GM18867 (cell line): ENCODE measurements at regions not wholly inside any gene's neighbourhood (a gene's known extent, or its start where the extent isn't known, plus 50 kb on each side); places are given as distances from the start of the nearest gene placed in this dataset.
"Not testable (repeated sequence)": the region's sequence is repeated elsewhere in the genome, so short reads cannot be mapped to it uniquely, and the experiment has no call there.

Source experiments
- ATAC-seq: cut with Tn5 transposase; IDR thresholded peaks from one replicate; pipeline ENCODE4 v1.9.1; 2021; ENCODE audit warnings: mild to moderate bottlenecking, moderate library complexity; ENCODE audit not compliant: unreplicated experiment

DNA sequence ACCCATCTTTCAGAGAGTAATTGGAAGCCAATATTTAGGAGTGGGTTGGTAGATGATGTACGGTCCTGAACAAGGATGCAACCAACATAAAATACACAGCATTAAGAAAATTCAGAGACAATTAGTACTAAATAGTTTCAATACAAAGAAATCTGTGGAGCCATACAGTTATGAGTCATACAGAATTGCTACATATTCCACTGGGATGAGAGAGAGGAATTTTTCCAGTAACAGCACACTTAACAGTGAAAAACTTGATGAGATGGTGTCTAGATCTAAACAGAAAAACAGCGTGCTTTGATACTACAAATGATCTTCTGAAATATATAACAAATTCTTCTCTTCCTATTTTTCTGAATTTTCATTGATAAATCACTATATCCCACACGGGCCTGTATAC lies 1999.3 kb upstream of the CDH9 start:
- no peak for ATAC-seq

DNA sequence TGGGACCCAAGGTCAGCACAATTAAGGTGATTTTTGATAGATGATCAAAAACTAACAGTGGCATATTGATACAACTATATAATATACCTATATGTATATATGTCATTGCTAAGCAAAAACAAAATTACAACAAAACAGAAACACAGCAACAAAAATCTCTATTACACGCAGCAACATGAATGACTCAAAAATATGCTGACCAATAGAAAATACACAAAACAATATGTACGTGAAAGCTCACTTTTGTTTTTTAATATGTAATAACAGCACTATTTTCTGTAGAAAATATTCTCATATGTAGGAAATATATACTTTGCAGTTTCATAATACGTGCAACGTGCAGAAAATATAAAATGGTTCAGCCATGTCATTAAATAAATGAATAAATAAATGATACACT lies 1985.7 kb upstream of the CDH9 start:
- ATAC-seq = no peak

DNA sequence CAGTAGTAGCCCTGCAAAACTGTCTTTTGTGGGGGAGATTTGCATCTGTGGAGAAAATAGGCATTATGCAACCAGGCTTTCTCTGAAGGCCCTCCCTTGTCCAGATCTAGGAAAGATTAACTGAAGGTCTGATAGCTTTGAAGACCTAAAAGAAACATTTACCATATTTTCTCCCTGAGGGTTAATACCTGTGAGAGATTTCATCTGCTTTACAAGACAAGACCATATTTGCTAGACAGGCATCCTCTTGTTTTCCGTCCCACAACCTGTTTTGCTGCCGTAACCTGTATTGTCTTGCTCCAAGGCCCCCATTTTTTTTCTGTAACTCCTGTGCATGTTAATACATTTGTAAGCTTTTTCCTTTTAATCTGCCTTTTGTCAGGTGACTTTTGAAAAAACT lies 1985.2 kb upstream of the CDH9 start:
- ATAC-seq = no peak

DNA sequence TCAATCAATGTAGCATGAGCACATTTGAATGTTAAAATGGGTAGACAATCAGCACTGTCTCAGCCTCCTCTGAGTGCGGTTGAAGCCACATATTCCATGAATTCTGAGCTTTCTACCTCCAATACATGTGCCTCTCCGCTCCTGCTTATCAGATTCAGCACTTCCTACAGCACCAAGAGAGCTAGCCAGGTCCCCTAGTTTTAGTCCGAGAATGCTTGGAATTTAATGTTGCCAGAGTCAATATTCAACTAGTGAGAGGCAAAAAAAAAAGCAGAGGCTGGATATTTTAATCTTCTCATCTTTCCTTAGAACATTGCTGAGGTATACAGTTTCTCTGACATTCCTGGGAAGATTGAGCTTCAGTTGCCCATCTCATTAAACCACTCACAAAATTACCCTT lies 1979.1 kb upstream of the CDH9 start:
- no peak for ATAC-seq

DNA sequence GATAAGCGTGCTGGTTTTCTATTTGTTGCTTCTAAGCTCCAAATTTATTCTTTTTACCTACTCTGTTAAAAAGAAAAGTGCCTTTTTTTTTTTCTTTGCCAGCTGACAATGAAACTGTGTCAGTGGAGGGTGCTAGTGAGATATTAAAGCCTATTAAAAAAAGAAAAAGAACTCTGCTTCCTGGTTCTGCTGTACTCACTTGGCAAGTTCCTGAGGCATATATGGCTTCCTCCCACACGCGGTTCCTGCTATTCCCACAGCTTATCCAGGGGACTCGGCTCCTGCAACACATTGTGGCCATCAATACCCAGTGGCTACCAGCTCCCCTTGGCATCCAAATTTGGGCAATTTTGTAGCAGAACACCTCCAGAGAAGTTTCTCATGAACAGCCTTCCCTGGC lies 1977.7 kb upstream of the CDH9 start:
- ATAC-seq = no peak

DNA sequence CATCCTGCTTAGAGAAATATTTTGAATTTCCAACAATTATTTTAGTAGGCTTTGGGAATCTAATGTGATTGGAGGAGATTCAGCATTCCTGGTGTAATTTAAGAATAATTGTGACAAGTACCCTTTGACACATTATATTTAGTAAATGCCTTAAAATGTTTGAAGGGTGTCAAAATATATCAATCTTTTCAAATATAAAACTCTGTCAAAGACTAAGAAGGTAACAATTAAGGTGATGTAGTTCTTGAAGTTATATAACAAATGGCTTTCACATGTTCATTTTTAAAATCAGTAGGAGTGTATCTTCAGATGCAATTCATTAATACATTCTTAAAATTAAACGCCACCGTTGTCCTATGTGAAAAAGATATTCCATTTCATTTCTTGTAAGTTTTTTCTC lies 1977.1 kb upstream of the CDH9 start:
- ATAC-seq = no peak

DNA sequence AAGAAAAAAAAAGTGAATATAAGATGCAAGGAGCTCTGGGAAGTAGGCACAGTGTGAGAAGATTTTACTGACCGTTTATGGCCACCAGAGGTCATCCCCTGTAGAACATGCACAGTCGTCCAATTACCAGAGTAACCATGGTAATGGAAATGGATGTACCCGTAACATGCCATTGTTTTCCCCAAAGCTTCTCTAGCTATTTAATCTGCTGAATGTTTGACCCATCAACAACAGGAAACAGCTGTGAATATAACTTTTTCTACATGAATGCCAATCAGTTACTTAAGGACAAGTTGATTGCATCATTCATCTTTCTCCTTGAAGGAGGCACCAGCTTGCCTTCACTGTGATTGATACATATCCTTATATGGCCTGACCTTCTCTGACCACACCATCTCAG lies 1967.0 kb upstream of the CDH9 start:
- ATAC-seq = no peak

DNA sequence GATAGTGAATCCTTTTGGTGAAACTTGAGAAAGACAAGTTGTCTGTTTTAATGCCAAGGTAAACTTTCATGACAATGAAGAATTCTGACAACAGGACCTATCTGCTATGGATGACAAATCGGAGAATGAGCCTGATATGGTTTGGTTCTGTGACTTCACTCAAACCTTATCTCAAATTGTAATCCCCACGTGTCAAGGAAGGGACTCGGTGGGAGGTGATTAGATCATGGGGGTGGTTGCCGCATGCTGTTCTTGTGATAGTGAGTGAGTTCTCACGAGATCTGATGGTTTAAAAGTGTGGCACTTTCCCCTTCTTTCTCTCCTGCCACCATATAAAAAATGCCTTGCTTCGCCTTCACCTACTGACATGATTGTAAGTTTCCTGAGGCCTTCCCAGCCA lies 1964.1 kb upstream of the CDH9 start:
- ATAC-seq = no peak

DNA sequence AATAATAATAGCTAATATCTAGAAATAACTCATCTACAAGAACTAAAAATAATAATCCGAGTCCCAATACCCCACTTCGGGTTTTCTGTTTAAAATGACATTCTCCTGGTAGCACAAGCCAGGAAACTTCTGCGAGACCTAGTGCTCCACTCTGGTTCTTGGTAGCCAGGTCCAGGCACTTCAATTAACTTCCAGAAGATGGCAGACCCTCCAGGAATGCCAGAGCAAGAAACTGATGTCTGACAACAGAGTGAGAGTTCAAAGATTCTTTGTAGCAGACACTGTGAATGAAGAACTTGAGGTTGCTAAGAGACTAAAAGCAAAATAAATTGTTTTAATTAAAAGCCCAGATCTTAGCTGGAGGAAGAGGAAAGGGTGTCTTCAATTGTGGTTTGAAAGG lies 1963.3 kb upstream of the CDH9 start:
- no peak for ATAC-seq

DNA sequence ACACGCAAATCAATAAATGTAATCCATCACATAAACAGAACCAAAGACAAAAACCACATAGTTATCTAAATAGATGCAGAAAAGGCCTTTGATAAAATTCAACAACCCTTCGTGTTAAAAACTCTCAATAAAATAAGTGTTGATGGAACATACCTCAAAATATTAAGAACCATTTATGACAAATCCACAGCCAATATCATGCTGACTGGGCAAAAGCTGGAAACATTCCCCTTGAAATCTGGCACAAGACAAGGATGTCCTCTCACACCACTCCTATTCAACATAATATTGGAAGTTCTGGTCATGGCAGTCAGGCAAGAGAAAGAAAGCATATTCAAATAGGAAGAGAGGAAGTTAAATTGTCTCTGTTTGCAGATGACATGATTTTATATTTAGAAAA lies 1946.3 kb upstream of the CDH9 start:
- ATAC-seq = no peak

DNA sequence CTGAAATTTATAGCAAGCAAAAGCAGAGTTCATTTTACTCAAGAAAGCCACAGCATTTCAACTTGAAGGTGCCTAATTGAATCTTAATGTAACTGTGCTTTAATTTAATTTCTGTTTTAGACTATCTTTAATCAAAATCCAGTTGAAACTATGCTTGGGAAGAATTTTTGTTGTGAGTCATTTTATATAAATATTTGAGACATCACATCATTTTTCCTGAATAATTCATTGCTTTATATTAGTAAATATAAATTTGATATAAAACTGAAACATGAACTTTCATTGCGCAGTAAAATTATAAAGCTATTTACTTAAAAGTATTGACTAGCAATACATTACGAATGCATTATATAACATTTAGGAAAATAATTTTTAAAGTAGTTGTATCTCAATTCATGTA lies 1937.1 kb upstream of the CDH9 start:
- no peak for ATAC-seq

DNA sequence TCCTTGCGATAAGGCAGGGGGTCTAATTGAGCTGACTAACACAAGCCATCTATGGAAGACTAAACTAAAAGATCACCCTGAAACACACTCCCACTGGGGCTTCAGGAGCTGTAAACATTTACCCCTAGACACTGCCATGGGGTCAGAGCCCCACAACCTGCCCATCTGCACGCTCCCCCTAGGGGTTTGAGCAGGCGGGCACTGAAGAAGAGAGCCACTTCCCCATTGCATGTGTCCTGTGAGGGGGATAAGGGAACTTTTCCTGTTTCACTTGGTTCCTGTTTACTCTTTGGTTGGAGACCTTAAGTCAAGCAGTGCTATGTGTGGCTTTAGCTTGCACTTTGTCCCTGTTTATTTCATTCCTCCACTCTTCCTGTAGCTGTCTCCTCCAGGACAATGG lies 1929.5 kb upstream of the CDH9 start:
- no peak for ATAC-seq

DNA sequence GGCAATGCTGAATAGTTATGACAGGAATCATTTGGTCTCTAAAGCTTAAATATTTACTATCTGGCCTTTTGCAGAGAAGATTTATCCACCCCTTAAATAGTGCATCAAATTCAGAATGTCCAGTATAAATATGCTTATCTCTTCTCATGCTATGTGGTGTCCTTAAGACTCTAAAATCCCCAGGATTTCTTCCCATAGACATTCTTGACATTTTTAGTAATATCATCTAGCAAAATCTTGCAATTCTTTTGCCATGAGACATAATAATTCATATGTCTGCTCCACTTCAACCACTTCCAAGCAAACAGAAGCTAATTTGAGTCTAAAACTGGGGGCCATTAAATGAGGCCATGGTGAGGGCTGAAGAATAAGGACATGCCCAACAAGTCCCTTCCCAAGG lies 1923.4 kb upstream of the CDH9 start:
- ATAC-seq = no peak

DNA sequence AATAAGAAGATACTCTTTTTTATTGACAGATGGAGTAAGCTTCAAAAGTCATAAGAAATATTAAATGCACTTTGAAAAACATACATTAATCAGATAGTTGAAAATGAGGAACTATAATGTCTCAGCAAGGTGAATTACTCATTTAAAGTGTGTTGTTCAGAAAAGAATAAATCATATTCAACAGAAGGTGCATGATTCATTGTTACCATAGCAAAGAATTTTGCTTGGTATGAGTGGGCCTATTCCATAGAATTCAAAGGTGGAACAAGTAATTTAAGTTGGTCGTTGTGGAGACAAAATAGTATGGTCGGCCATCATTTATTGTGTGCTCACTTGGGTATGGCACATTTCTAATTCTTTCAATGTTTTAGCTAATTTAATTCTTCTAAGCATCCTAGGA lies 1920.2 kb upstream of the CDH9 start:
- no peak for ATAC-seq

DNA sequence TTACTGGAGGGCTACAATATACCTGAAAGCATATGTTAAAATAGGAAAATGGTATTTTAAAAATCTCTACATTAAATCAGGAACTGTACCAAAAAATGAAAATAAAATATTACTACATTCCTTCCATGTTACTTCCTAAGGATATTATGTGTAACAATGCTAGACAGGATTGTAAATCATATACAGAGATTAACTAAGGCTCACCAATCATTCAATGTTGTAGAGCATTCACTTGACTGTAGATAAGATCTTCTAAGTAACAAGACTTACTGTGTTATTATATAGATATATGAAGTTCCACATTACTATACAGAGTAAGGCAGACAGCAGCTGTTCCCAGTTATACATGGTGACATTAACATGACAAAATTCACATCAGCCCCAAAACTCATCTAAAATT lies 1919.1 kb upstream of the CDH9 start:
- no peak for ATAC-seq

DNA sequence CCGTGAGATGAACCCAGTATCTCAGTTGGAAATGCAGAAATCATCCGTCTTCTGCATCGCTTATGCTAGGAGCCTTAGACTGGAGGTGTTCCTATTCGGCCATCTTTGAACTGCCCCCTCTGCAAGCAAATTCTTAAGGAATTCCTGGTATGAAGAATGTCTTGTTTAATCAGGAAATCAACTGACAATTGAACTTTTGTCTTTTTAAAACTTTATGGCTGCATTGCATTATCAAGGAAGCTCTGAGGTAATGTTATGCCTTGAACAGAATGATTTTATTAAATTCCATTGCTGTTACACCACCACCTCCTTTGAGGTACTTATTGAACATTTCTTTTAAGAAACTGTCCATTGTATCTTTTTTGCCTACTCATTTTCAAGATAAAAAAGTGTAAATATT lies 1915.7 kb upstream of the CDH9 start:
- no peak for ATAC-seq

DNA sequence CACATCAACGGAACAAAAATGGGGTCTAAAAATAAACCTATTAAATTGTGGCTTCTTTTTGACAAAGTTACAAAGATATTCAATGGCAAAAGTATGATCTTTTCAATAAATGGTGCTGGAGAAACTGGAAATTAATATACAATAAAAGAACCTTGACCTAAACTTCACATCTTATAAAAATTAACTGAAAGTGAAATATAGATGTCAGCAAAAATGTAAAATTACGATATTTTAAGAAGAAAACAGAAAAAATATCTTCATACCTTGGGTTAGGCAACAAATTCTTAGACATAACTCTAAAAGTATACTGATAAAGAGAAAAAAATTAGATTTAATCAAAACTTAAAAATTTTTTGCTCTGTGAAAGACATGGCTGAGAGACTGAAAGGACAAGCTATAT lies 1909.5 kb upstream of the CDH9 start:
- ATAC-seq = no peak

DNA sequence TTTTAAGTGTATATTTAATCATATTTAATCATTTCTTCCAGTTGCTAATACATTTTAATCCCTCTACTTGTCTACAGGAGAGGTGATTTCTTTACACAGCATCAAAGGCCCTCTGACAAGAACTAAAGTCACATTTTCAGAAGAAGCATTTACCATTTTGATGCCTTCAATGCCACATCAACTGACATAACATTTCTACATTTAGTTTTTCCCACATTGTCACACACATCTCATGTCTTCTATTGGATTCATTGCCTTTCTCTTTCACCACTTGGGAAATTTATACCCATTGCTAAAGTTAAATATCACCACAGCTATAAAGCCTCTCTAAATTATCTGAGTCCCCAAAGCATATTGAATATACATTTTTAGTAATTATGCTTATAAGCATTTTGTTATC lies 1907.5 kb upstream of the CDH9 start:
- ATAC-seq = no peak

DNA sequence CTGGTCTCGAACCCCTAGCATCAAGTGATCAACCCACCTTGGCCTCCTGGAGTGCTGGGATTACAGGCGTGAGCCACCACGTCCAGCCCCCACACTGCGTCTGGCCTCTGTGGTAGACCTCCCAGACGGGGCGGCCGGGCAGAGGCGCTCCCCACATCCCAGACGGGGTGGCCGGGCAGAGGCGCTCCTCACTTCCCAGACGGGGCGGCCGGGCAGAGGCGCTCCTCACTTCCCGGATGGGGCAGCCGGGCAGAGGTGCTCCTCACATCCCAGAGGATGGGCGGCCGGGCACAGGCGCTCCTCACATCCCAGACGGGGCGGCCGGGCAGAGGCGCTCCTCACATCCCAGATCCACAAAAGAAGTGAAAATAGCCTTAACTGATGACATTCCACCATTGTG lies 1891.0 kb upstream of the CDH9 start:
- not testable (repeated sequence) for ATAC-seq

DNA sequence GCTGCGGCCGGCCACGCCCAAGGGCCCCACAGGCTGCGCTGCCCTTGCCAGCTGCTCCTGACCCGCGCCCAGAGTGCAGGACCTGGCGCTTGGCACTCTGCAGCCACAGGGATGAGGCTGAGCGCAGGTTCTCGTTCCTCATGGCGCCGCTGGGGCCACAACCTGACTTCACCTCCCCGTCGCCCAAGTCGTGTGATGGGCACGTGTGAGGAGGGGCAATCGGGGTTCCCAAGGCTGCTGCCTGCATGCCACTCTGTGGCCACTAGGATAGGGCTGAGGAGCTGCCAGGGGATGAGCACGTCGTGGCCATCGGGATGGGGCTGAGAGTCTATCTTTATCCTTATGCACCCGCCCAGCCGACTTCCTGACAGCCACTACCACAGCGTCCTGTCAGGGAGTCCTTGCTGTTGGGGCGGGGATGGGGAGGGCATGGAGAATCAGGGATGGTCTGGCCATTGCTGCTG lies 1890.0 kb upstream of the CDH9 start:
- ATAC-seq = not testable (repeated sequence)

DNA sequence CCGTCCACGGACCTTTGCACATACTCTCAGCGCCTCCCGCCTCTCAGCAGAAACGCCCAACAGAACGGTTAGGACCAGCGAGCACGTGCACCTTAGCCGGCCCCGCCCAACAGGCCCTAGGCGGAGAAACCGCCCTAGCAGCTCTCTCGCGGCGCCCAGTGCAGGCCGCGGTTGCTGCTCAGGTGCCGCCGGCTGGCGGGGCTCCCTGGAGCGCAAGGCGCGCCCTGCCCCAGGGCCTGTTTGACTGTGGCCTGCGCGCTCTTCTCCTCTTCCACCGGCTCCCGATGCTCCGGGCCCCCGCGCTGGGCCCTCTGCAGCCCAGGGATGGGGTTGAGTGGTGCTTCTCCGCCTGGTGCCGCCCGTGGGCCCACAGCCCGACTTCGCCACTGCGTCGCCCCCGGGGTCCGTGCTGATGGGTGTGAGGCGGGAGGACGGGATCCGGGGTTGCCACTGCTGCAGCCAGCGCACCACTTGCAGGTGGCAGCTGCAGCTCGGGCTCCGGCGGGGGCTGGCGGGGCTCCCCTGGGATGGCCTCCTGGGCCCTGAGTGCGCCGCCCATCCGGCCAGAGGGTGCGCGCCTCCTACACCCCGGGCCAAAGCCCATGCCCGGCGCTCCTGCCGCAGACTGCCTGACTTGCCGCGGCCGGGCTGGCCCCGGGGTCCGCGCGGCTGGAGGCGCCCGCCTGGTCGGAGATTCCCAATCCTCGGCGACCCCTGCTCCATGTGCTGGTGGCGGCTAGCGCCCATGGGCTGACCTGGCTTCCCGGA lies 1889.4 kb upstream of the CDH9 start:
- no peak for ATAC-seq

DNA sequence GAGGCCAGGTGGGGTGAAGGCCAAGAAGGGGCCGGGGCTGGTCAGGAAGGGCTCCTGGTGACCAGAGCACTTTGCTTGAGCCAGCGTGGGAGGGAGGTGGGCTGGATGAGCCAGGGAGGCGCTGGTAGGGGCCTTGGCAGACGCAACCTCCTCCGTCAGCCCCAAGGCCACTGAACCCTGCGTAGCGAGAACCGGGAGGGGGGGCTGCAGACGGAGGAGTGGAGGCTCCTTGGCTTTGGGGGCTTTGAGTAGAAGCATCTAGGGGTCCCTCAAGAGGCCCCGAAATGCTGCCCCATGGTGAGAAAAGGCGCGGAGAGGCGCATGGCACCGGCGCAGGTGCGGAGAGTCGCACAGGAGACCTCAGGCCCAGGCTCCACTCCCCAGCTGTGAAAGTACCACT lies 1888.0 kb upstream of the CDH9 start:
- no peak for ATAC-seq

DNA sequence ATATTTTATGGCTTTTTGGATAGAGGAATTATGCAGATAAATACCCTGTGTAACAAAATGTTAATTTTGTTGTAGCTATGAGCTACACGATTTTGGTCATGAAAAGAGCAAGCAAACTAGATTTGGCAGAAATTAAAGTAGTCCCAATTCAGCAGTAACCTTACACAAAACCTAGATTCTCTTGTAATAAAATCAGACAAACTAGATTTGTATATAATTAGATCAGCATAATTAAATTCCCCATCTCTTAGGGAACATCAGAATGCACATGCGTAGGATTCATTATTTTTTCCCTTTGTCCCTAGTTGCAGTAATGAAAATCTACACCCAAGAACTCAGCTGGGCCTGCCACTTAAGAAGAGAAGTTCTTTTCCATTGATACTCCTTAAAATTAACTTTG lies 1879.2 kb upstream of the CDH9 start:
- no peak for ATAC-seq
